ENCODE measurements at regions not wholly inside any gene's neighbourhood (a gene's known extent, or its start where the extent isn't known, plus 50 kb on each side); places are given as distances from the start of the nearest gene placed in this dataset.

DNA sequence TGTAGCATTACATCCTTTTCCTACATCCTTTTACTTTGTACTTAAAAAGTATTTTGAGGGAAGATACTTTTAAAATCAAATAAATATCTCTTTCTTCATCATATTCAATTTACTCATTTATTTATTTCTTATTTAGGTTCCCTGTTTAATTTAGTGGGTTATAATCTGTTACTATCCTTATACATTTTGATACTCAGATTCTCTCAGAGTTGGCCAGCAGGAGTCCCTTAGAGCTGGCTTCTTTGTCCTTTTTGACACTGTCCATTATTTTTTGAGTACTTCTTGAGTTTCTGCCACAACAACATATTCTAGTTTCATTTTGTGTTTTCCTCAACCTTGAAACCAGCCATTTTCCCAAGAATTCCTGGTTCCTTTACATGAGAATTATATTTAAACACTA, 111.6 kb upstream of the DCBLD2 start:
- TF ChIP-seq, protein P1, sequence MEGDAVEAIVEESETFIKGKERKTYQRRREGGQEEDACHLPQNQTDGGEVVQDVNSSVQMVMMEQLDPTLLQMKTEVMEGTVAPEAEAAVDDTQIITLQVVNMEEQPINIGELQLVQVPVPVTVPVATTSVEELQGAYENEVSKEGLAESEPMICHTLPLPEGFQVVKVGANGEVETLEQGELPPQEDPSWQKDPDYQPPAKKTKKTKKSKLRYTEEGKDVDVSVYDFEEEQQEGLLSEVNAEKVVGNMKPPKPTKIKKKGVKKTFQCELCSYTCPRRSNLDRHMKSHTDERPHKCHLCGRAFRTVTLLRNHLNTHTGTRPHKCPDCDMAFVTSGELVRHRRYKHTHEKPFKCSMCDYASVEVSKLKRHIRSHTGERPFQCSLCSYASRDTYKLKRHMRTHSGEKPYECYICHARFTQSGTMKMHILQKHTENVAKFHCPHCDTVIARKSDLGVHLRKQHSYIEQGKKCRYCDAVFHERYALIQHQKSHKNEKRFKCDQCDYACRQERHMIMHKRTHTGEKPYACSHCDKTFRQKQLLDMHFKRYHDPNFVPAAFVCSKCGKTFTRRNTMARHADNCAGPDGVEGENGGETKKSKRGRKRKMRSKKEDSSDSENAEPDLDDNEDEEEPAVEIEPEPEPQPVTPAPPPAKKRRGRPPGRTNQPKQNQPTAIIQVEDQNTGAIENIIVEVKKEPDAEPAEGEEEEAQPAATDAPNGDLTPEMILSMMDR (IDR thresholded peaks at IDR 0.05; ENCODE audit: insufficient read depth, low read depth, low read length) = no peak
- TF ChIP-seq EZH2 (IDR thresholded peaks at IDR 0.05; ENCODE audit: insufficient read depth, low read length) = no peak
